GM12874 (cell line): ENCODE measurements at regions not wholly inside any gene's neighbourhood (a gene's known extent, or its start where the extent isn't known, plus 50 kb on each side); places are given as distances from the start of the nearest gene placed in this dataset.

Experiments used
- CTCF ChIP-seq: IDR thresholded peaks from 2 replicates; pipeline ENCODE4 v1.5.1; 2011; ENCODE audit warnings: low read depth, mild to moderate bottlenecking, control low read depth, low read length, moderate library complexity; ENCODE audit not compliant: insufficient read depth

GRCh38 chr5:54848581-54848980 lies 136.8 kb downstream of the ESM1 start:
- no peak for TF ChIP-seq CTCF

GRCh38 chr5:54845567-54845941 lies 139.8 kb downstream of the ESM1 start:
- TF ChIP-seq CTCF = no peak

GRCh38 chr5:54844905-54845566 lies 140.4 kb downstream of the ESM1 start:
- TF ChIP-seq CTCF = no peak

GRCh38 chr5:54844266-54844665 lies 141.1 kb downstream of the ESM1 start:
- TF ChIP-seq CTCF = no peak

GRCh38 chr5:54841481-54841880 lies 143.9 kb downstream of the ESM1 start:
- no peak for TF ChIP-seq CTCF

GRCh38 chr5:54838843-54839242 lies 146.6 kb downstream of the ESM1 start:
- TF ChIP-seq CTCF = no peak

GRCh38 chr5:54837981-54838380 lies 147.4 kb downstream of the ESM1 start:
- TF ChIP-seq CTCF = no peak
